ENCODE measurements at regions not wholly inside any gene's neighbourhood (a gene's known extent, or its start where the extent isn't known, plus 50 kb on each side); places are given as distances from the start of the nearest gene placed in this dataset.

- ChIA-PET POLR2A (ENCODE audit: unreplicated experiment) (no interaction called here), CTCF (no interaction called here)
- H4K20me1 ChIP-seq (ENCODE audit: insufficient read depth, low read length), result no peaks in the 10 kb centered on the region
- dilution Hi-C loops (cut with HindIII; ENCODE audit: low sequenced_read_pairs, unreplicated experiment), result no loop called here
- no peak for DNase-seq
- intact Hi-C loops (cut with micrococcal nuclease), result no loop called here
- H3K9me1 ChIP-seq (ENCODE audit: insufficient read depth, low read length), result no peaks in the 10 kb centered on the region
- H2AK9ac ChIP-seq (replicated peaks; ENCODE audit: low read depth, low read length, poor library complexity), result no peak overlapping the region
- no peak overlapping the region for H3K4me3 ChIP-seq (ENCODE audit: insufficient read depth, low read depth, low read length)
- H2AK5ac ChIP-seq (ENCODE audit: low read depth, low read length), result no peak overlapping the region
- no peak overlapping the region for H3K4ac ChIP-seq (ENCODE audit: low read depth, low read length)
- no peak overlapping the region for H2BK15ac ChIP-seq (ENCODE audit: low read depth, low read length)
- no peak overlapping the region for H4K5ac ChIP-seq (ENCODE audit: low read depth, low read length)
- no peak overlapping the region for H3K18ac ChIP-seq (ENCODE audit: low read depth, low read length)
- no peak overlapping the region for H3K9ac ChIP-seq (ENCODE audit: low read depth, low read length)
- 92% methylated on average over 2 of the region's 8 CpGs; no CpG with 5 or more reads in 1 of the 2 experiments for WGBS, 2 experiments (ENCODE audit: extremely low coverage in 2 of 2, insufficient read length in 1 of 2)
- no peaks in the 10 kb centered on the region for H3K9me3 ChIP-seq (ENCODE audit: control insufficient read depth, insufficient read depth, low read length)
- no peaks in the 10 kb centered on the region for H3K4me1 ChIP-seq (ENCODE audit: control insufficient read depth, insufficient read depth, low read length)
- no peak overlapping the region for H3K56ac ChIP-seq (ENCODE audit: extremely low read depth, insufficient read depth, low read length)
- no peak for ATAC-seq (ENCODE audit: low read depth)
- no peaks in the 10 kb centered on the region for H3K79me1 ChIP-seq (ENCODE audit: low read depth in 1 of 2, low read length in 2 of 2)
- no peak overlapping the region for H2BK5ac ChIP-seq (ENCODE audit: low read depth, low read length, poor library complexity, severe bottlenecking)
- in situ Hi-C loops (cut with MboI; ENCODE audit: low sequenced_read_pairs), result no loop called here
- H3K23ac ChIP-seq (ENCODE audit: low read depth, low read length), result no peak overlapping the region
- H4K8ac ChIP-seq (ENCODE audit: low read depth in 2 of 2, low read length in 2 of 2), result no peak overlapping the region
- H3K36me3 ChIP-seq (ENCODE audit: control insufficient read depth, insufficient read depth, low read length), result no peaks in the 10 kb centered on the region
- no peak overlapping the region for H3K27ac ChIP-seq (ENCODE audit: insufficient read depth, low read length)
- no peak overlapping the region for H4K91ac ChIP-seq (ENCODE audit: insufficient read depth, low read depth, low read length)
- H3K14ac ChIP-seq (replicated peaks; ENCODE audit: low read depth, low read length), result no peak overlapping the region
- no peaks in the 10 kb centered on the region; the same call in 1 of the 2 replicates for H3K27me3 ChIP-seq (ENCODE audit: control insufficient read depth, insufficient read depth, low read length)
- no peak overlapping the region for H2AFZ ChIP-seq (replicated peaks; ENCODE audit: low read length, poor library complexity)
- no peak overlapping the region for H2BK120ac ChIP-seq (ENCODE audit: low read depth, low read length)
- BruUV-seq (replicated peaks), result no TSS peak
- no peak overlapping the region for H3K4me2 ChIP-seq (ENCODE audit: low read depth, low read length)
- TF ChIP-seq SMC3 (IDR thresholded peaks at IDR 0.05; ENCODE audit: low read depth, low read length) (no peak), USF2 (IDR thresholded peaks at IDR 0.05; ENCODE audit: low read depth, low read length) (no peak), RFX5 (IDR thresholded peaks at IDR 0.05; ENCODE audit: low read depth, low read length) (no peak), ELK1 (IDR thresholded peaks at IDR 0.05; ENCODE audit: borderline replicate concordance, low read depth, low read length) (no peak), MAZ (IDR thresholded peaks at IDR 0.05; ENCODE audit: borderline replicate concordance, low read depth, low read length) (no peak), RAD21 (IDR thresholded peaks at IDR 0.05; ENCODE audit: low read length) (no peak), CHD1 (IDR thresholded peaks at IDR 0.05; ENCODE audit: low read depth, low read length) (no peak), FOS (IDR thresholded peaks at IDR 0.05; ENCODE audit: low read depth, low read length) (no peak), BHLHE40 (IDR thresholded peaks at IDR 0.05; ENCODE audit: low read depth, low read length) (no peak), MAFK (IDR thresholded peaks at IDR 0.05; ENCODE audit: low read depth, low read length) (no peak), CTCF (conservative IDR thresholded peaks at IDR 0.05; ENCODE audit: low read depth, low read length) (no peak), CEBPB (IDR thresholded peaks at IDR 0.05; ENCODE audit: low read depth, low read length) (no peak), NFE2L2 (IDR thresholded peaks at IDR 0.05; ENCODE audit: low read depth, low read length) (no peak), RCOR1 (IDR thresholded peaks at IDR 0.05; ENCODE audit: insufficient replicate concordance, low read length) (no peak), POLR2A (IDR thresholded peaks at IDR 0.05; ENCODE audit: low read depth, low read length) (no peak)
- H2BK20ac ChIP-seq (ENCODE audit: low read depth, low read length), result no peak overlapping the region
Observed at GRCh38 chr9:86682240-86682639, 265.1 kb downstream of the GAS1 start.
